ENCODE measurements at regions not wholly inside any gene's neighbourhood (a gene's known extent, or its start where the extent isn't known, plus 50 kb on each side); places are given as distances from the start of the nearest gene placed in this dataset.

- intact Hi-C loops (cut with micrococcal nuclease): no loop called here
- 72% methylated on average over 5 of the region's 6 CpGs for WGBS (ENCODE audit: insufficient coverage)
- Mint-ChIP-seq H3K27ac (no peak overlapping the region), H3K4me3 (no peak overlapping the region), H3K4me1 (no peaks in the 10 kb centered on the region), H3K27me3 (ENCODE audit: low read depth in 2 of 2) (peaks cover 0 to 5% of the 10 kb centered on the region in 2 donors), H3K36me3 (no peaks in the 10 kb centered on the region), H3K9me3 (peaks cover 5 to 11% of the 10 kb centered on the region in 2 donors)
- TF ChIP-seq CTCF (IDR thresholded peaks at IDR 0.05): no peak
- H3K27me3 ChIP-seq (ENCODE audit: control insufficient read depth, insufficient read depth, low read length): no peaks in the 10 kb centered on the region
- ATAC-seq (no peak), DNase-seq (no peak)
- H3K4me1 ChIP-seq (ENCODE audit: control insufficient read depth, insufficient read depth, low read length): no peaks in the 10 kb centered on the region
- H3K9me3 ChIP-seq (ENCODE audit: control insufficient read depth, insufficient read depth, low read length): no peaks in the 10 kb centered on the region
- no peak overlapping the region for H3K4me3 ChIP-seq (ENCODE audit: low read length)
- no peak overlapping the region for H3K27ac ChIP-seq (ENCODE audit: low read length)
- no peaks in the 10 kb centered on the region for H3K36me3 ChIP-seq (ENCODE audit: control insufficient read depth, insufficient read depth, low read length)
These were observed 512.2 kb upstream of the TCF4 start for GRCh38 chr18:56100090-56100722.

- Histone ChIP-seq H3K4me3 (ENCODE audit: low read length) (no peak overlapping the region), H3K36me3 (ENCODE audit: control insufficient read depth, insufficient read depth, low read length) (no peaks in the 10 kb centered on the region), H3K27me3 (ENCODE audit: control insufficient read depth, insufficient read depth, low read length) (no peaks in the 10 kb centered on the region), H3K27ac (ENCODE audit: low read length) (no peak overlapping the region), H3K9me3 (ENCODE audit: control insufficient read depth, insufficient read depth, low read length) (no peaks in the 10 kb centered on the region), H3K4me1 (ENCODE audit: control insufficient read depth, insufficient read depth, low read length) (no peaks in the 10 kb centered on the region)
- H3K36me3 Mint-ChIP-seq: no peaks in the 10 kb centered on the region
- H3K9me3 Mint-ChIP-seq: peaks cover 7 to 11% of the 10 kb centered on the region in 2 donors
- TF ChIP-seq CTCF (IDR thresholded peaks at IDR 0.05): no peak
- H3K4me1 Mint-ChIP-seq: no peaks in the 10 kb centered on the region
- ATAC-seq (no peak), DNase-seq (no peak)
- H3K27me3 Mint-ChIP-seq (ENCODE audit: low read depth in 2 of 2): no peaks in the 10 kb centered on the region
- 100% methylated on average over 4 of the region's 5 CpGs for WGBS (ENCODE audit: insufficient coverage)
- H3K27ac Mint-ChIP-seq: no peak overlapping the region
- H3K4me3 Mint-ChIP-seq: no peak overlapping the region
- intact Hi-C loops (cut with micrococcal nuclease): no loop called here
These were observed 509.6 kb upstream of the TCF4 start for GRCh38 chr18:56097621-56098020.

- Histone ChIP-seq H3K4me1 (ENCODE audit: control insufficient read depth, insufficient read depth, low read length) (no peaks in the 10 kb centered on the region), H3K36me3 (ENCODE audit: control insufficient read depth, insufficient read depth, low read length) (no peaks in the 10 kb centered on the region), H3K27me3 (ENCODE audit: control insufficient read depth, insufficient read depth, low read length) (no peaks in the 10 kb centered on the region), H3K4me3 (ENCODE audit: low read length) (no peak overlapping the region), H3K9me3 (ENCODE audit: control insufficient read depth, insufficient read depth, low read length) (no peaks in the 10 kb centered on the region), H3K27ac (ENCODE audit: low read length) (no peak overlapping the region)
- no peak for TF ChIP-seq CTCF (IDR thresholded peaks at IDR 0.05)
- Mint-ChIP-seq H3K4me1 (no peaks in the 10 kb centered on the region), H3K36me3 (no peaks in the 10 kb centered on the region), H3K4me3 (no peak overlapping the region), H3K27ac (no peak overlapping the region), H3K9me3 (peaks cover 7 to 11% of the 10 kb centered on the region in 2 donors), H3K27me3 (ENCODE audit: low read depth in 2 of 2) (no peaks in the 10 kb centered on the region)
- ATAC-seq (no peak), DNase-seq (no peak)
- 73% methylated on average over 4 of the region's 4 CpGs for WGBS (ENCODE audit: insufficient coverage)
- intact Hi-C loops (cut with micrococcal nuclease): no loop called here
These were observed 508.9 kb upstream of the TCF4 start for GRCh38 chr18:56096861-56097260.
